PC-9 (cell line): ENCODE measurements at regions not wholly inside any gene's neighbourhood (a gene's known extent, or its start where the extent isn't known, plus 50 kb on each side); places are given as distances from the start of the nearest gene placed in this dataset.

Source experiments
- EZH2 ChIP-seq: fragments of 200-600 bp; sonication (generic); IDR thresholded peaks from 2 replicates; pipeline ENCODE4 v1.8.0; 2017; ENCODE audit warnings: antibody characterized with exemption, low read depth
- TF ChIP-seq, protein P1 (sequence below): fragments of 200-600 bp; sonication (generic); conservative IDR thresholded peaks from 2 replicates; pipeline ENCODE4 v1.6.1; 2017; ENCODE audit warnings: mixed run types, antibody characterized with exemption, mild to moderate bottlenecking, moderate library complexity

DNA sequence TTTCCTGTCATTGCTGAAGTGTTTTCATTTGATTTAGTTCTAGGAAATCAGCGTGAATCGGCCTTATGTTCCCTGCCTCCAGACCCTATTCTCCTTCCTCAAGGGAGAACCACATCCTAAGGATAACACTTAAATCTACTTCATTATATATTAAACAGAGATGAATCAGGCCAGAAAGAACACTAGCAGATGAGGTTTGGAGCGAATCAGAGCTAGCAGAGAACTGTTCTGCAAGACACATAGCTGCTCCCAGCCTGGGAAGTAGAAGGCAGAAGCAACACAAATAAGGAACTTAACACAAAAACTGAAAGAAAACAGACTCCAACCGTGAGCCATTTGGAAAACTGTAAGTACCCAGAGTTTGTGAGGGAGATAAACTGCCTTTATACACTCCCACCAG, 718.2 kb downstream of the SEMA5A start:
- TF ChIP-seq, protein P1, sequence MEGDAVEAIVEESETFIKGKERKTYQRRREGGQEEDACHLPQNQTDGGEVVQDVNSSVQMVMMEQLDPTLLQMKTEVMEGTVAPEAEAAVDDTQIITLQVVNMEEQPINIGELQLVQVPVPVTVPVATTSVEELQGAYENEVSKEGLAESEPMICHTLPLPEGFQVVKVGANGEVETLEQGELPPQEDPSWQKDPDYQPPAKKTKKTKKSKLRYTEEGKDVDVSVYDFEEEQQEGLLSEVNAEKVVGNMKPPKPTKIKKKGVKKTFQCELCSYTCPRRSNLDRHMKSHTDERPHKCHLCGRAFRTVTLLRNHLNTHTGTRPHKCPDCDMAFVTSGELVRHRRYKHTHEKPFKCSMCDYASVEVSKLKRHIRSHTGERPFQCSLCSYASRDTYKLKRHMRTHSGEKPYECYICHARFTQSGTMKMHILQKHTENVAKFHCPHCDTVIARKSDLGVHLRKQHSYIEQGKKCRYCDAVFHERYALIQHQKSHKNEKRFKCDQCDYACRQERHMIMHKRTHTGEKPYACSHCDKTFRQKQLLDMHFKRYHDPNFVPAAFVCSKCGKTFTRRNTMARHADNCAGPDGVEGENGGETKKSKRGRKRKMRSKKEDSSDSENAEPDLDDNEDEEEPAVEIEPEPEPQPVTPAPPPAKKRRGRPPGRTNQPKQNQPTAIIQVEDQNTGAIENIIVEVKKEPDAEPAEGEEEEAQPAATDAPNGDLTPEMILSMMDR = no peak
- TF ChIP-seq EZH2 = no peak
